ENCODE measurements at regions not wholly inside any gene's neighbourhood (a gene's known extent, or its start where the extent isn't known, plus 50 kb on each side); places are given as distances from the start of the nearest gene placed in this dataset.

DNA sequence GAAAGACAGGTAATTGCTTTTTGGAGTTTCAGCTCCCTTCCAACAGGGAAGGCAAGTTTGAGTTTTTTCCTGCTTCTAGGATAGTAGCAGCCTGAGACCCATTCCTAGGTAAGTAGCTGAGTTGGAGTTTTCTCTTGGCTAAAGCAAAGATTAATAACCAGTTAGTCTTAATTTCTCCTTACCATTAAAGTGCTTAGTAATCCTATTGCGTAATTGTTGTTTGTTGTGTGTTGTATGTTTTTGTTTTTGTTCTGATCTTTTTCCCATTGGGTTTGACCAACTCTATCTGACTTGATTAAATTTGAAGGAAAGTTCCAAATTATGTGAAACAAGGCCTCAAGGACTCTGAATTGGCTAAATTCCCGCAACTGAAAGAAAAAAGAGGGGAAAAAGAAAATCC lies 83.5 kb downstream of the TBX22 start:
- no peak for DNase-seq

- no peak for DNase-seq
These were observed 105.8 kb downstream of the TBX22 start for GRCh38 chrX:80120335-80120734.

DNA sequence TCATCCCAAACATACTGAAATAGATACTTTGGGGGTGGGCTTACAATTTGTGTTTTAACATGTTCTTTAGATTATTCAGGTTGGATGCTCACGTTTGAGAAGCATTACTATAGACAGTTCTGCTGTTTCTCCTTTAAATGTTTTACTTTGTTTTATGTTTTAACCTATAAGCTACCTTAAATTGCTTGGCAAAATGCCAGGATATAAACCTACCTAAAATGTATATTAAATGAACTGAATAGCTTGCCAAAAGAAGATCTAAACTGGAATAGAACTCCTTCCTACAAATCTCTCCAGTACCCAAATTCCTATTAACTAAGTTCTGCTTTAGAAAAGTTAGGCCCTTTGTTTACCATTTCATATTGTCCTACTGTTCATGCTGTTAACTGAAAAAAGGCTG lies 124.4 kb downstream of the TBX22 start:
- no peak for DNase-seq

DNA sequence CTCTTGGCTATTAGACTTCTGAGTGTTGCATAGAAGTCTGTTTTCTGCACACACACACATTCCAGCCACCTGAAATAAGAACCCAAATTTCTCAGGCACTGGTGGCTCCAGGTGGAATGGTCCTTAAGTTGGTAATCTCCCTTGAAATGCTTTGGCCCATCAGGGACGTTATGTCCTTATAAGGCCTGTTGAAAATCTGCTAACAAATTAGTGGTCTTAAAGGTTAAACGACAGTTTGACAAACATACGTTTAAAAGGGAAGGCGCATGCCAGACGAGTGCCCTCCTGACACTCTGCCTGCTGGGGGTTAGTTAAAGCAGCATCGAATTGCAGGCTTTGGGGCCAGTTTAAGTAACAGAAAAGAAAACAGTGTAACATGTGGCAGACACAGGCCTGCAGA lies 125.0 kb downstream of the TBX22 start:
- no peak for DNase-seq

DNA sequence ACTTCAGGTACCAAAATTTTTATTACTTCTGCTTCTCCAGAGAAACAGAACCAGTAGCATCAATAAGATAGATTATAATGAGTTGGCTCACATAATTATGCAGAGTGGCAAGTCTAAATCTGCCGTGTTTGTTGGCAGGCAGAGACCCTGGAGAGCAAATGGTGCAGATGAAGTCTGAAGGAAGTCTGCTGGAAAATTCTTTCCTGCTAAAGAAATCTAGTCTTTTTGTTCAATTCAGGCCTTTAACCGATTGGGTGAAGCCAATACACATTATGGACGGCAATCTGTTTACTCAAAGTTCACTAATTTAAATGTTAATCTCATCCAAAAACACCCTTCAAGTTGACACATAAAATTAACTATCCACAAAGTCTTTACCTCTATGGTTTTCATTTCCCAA lies 156.0 kb downstream of the TBX22 start:
- no peak for DNase-seq

GRCh38 chrX:80173261-80173660 lies 158.7 kb downstream of the TBX22 start:
- DNase-seq: no peak

DNA sequence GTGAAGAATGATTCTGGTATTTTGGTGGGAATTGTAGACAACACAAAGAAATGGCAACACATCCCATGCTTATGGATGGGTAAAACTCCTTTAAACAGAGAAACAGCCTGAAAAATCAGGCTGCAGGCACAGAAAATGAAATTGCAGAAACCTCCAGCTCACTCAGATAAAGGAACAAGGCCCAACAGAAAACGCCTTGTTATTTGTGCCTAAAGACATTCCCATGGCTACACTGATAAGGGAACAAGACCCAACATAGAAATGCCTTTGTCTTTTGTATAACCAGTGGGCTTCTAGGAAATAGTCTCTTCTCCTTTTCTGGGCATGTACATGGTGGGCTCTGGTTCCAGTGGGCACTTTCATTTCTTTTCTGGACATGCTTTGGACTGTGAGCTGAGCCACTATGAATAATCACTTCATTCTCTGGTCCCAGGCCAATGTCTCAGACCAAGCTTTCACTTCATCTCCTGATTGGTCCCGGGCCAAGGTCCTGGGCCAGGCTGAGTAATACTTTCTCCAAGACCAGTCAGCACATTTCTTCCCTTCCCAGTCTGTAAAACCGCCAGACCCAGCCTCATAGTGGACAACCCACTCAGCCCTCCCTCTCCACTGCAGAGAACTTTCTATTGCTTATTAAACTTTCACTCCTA lies 160.5 kb downstream of the TBX22 start:
- no peak for DNase-seq

DNA sequence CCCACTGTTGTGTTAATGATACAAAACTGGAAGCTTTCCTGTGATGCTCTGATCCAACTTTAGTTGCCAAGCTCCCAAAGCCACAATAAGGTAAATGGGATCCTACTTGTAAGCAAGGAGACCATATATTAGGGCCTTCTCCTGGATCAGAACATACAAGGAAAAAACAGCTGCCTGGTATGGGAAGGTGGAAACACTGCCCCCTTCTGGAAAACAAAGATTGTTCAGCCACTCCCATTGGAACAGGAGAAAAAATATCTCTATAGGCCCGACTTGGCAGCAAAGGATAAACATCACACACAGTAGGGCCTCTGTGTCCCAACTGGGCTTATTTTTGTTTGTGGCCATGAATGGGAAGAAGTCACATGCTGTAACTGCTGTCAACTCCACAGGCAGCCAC lies 166.5 kb downstream of the TBX22 start:
- DNase-seq: no peak

- no peak for DNase-seq
These were observed 170.3 kb downstream of the TBX22 start for GRCh38 chrX:80184854-80185253.

DNA sequence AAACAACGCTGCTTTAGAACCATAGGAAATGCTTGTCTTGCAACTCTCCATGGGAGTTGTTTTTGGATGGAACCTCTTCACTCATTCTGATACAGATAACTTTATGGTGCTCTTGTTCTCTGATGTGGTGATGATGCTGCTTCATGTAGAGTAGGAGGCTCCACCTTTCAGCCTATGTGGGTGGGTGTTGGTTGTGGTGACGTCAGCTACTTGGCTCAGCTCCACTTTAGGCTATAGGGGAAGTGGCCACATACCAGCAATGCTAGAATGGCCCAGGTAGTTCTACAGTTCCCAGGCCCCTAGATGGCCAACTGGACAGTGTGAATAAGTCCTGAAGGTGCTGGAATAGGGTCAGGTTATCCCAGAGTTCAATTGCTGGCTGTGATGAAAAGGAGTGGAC lies 192.1 kb downstream of the TBX22 start:
- DNase-seq: no peak

DNA sequence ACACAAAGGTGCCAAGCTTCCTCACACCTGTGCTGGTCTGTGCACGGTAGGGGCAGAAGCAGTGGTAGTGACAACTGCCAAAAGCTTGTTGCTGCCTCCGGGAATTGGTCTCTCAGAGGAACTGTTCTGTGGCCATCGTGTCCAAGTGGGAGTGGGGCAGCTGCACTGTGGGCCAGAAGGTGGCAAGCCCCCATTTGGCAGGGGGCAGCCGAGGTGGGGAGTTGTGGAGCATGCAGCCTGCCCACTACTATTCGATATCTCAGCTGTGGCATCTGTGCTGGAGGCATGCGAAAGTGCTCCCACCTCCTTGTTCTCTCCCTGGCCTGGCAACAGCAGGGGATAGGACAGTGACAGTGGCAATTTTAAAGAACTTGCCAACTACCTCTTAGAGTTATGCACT lies 192.8 kb downstream of the TBX22 start:
- DNase-seq: no peak

DNA sequence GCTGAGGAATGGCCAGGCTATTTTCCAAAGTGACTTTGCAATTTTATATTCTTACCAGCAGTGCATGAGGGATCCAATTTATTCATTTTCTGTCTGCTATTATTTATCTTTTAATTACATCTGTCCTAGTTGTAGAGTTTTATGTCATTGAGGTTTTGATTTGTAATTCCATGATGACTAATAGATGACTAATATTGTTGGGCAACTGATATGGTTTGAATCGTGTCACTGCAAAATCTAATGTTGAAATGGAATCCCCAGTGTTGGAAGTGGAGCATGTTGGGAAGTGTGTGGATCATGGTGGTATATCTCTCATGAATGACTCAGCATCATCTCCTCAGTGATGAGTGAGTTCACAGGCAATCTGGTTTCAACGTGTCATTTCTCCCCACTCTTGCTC lies 201.5 kb downstream of the TBX22 start:
- no peak for DNase-seq

- no peak for DNase-seq
These were observed 196.2 kb upstream of the TENT5D start for GRCh38 chrX:80223982-80224579.

GRCh38 chrX:80229626-80230025 lies 190.6 kb upstream of the TENT5D start:
- no peak for DNase-seq

DNA sequence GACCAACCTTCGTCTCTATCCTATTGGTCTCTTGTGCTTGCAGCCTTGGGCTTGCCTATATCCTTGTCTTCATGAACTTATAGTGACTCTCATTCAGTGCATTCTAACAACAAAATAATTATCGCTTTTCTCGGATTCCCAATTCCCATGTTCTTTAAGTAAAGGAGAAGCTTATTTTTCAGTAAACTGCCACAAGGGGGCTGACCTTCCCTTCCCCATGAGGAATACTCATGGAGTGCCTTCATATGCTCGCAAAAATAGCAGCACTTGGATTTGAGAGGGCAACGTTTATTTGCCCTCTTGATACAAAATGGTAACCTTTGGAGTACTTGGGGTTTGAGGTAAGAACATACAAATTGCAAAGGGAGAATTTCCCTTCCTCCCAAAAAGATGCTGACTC lies 183.2 kb upstream of the TENT5D start:
- DNase-seq: no peak

DNA sequence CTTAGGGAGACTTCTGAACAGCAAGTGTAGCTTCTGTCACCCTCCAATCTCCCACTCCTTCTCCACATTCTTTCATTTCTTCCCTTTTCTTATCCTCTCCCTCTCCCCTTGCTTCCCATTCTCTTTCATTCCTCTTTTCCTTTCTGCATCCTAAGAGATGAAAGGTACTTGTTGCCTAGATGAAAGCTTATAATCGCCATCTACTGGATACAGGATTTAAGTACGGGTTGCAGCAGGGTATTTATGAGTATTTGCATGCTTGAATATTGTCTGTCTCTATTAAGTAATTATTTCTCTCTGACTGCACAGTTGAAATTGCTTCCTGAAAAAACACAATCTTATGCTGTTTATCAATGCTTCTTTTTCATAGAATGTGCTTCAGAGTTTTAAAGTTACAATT lies 174.0 kb upstream of the TENT5D start:
- DNase-seq: no peak

DNA sequence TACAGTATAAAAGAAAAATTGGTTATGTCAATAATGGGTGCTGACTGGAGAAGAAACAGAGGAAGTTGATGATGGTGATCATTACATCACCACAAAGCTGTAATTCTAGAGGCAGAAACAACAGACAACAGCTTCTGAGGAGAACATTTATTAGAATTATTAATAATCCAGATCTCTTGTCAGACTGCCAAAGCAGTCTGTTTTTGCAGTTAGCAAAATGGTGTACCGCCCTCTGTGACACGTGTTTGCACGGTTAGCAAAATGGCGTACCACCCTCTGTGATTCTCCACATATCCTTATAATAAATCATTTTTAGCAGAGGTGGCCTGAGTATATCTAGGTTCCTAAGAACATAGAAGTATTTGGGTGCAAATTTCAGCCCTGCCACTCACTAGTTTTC lies 154.0 kb upstream of the TENT5D start:
- DNase-seq: no peak

- no peak for DNase-seq
These were observed 153.3 kb upstream of the TENT5D start for GRCh38 chrX:80266979-80267378.

GRCh38 chrX:80267790-80268189 lies 152.5 kb upstream of the TENT5D start:
- DNase-seq: no peak

DNA sequence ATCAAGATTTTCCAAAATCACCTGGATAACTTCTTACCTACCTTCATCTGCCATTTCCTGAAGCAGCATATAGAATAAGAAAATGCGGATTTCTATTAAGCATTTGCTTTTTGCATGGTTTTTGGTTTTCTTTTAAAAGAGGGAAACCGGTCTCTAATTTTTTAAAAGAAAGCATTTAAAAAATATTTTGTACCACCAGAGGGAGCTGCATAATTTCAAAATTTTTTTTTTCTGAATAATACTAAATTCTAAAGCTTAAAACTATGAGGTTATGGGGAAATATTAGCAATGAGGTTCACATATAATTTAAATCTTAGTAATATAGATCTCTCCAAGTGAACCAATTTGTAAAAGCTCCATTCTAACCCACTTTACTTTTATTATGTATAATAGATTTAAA lies 137.7 kb upstream of the TENT5D start:
- no peak for DNase-seq

- DNase-seq: peak; percentile 21
These were observed 135.0 kb upstream of the TENT5D start for GRCh38 chrX:80285131-80285773.

DNA sequence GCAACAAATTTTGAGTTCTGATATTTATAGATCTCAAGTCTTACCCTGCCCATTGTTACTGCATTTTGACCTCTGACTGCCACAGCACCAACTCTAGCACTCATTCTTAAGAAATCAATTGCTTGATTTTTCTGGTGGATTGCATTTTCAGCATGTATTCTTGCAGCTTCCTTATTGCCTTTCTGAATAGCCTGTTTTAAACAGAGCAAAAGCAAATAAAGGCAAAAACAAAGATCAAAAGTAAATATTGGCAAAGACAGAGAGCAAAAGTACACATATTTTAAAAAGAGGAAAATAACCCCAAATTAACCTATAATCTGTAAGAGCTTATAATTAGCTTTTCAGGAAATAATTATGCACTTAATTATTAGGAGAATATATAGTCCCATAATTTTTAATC lies 129.4 kb upstream of the TENT5D start:
- DNase-seq: no peak

DNA sequence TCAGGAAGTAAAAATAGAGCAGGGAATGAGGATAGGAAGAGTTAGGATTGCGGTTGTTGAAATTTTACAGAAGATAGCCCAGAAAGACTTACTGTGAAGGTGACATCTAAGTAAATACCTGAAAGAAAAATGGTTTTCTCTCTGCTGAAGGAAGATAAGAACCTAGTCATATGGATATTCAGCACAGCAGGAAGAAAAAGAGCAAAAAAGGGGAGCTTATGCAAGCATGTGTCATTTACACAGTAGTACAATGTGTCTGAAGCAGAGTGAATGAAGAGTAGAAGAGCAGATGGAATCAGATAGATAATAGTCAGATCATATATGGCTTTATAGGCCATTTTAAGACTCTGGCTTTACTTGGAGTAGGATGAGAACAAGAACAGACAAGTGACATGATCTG lies 126.9 kb upstream of the TENT5D start:
- DNase-seq: no peak

GRCh38 chrX:80306007-80306406 lies 114.2 kb upstream of the TENT5D start:
- DNase-seq: no peak
